Upper lobe of left lung (tissue), 6 donors: ENCODE measurements at regions not wholly inside any gene's neighbourhood (a gene's known extent, or its start where the extent isn't known, plus 50 kb on each side); places are given as distances from the start of the nearest gene placed in this dataset.

Source experiments
- ATAC-seq, 2 donors: fragments of 200-7000 bp; cut with Tn5 transposase; one replicate each; pipeline ENCODE4 v1.9.1; 2022; ENCODE audit warnings: mild to moderate bottlenecking in 2 of 2, moderate library complexity in 2 of 2; ENCODE audit not compliant: low FRiP score in 2 of 2
- DNase-seq, 2 donors: peaks; one replicate each; pipeline ENCODE4 v3.0.0-alpha.2; 2019 to 2020
- H3K27ac ChIP-seq, 4 donors: fragments of 200-600 bp; sonication (generic); one replicate each; pipeline ENCODE4 v1.5.1; 2016 to 2019
- H3K27me3 ChIP-seq, 4 donors: fragments of 200-600 bp; sonication (generic); one replicate each; pipeline ENCODE4 v1.5.1; 2017 to 2019
- H3K36me3 ChIP-seq, 4 donors: fragments of 200-600 bp; sonication (generic); one replicate each; pipeline ENCODE4 v1.5.1; 2016 to 2019
- H3K4me1 ChIP-seq, 4 donors: fragments of 200-600 bp; sonication (generic); one replicate each; pipeline ENCODE4 v1.5.1; 2018 to 2019
- H3K4me3 ChIP-seq, 4 donors: fragments of 200-600 bp; sonication (generic); one replicate each; pipeline ENCODE4 v1.5.1; 2017 to 2019; ENCODE audit warnings: mild to moderate bottlenecking in 2 of 4, moderate library complexity in 1 of 4
- H3K9me3 ChIP-seq, 4 donors: fragments of 200-600 bp; sonication (generic); one replicate each; pipeline ENCODE4 v1.5.1; 2018 to 2019
- CTCF ChIP-seq, 6 experiments: fragments of 450-650 bp in 4 of 6; fragments of 200-600 bp in 2 of 6; sonication (generic) in 2 of 6; IDR thresholded peaks; one replicate each; pipeline ENCODE4 v1.5.1; 2016 to 2019; ENCODE audit warnings: antibody characterized with exemption in 6 of 6
- EP300 ChIP-seq, 4 donors: sonication (generic); formaldehyde crosslinking; IDR thresholded peaks; one replicate each; pipeline ENCODE4 v1.5.1; 2017; ENCODE audit warnings: antibody characterized with exemption in 4 of 4, control low read depth in 2 of 4
- POLR2A ChIP-seq, 4 donors: fragments of 450-650 bp; IDR thresholded peaks; one replicate each; pipeline ENCODE4 v1.5.1; 2016 to 2017; ENCODE audit warnings: antibody characterized with exemption in 4 of 4, mild to moderate bottlenecking in 2 of 4
- POLR2AphosphoS5 ChIP-seq, 2 donors: sonication (generic); formaldehyde crosslinking; IDR thresholded peaks; one replicate each; pipeline ENCODE4 v1.5.1; 2017; ENCODE audit warnings: antibody characterized with exemption in 2 of 2
- WGBS, 2 donors: methylation state at CpG; one replicate each; pipeline ENCODE4 v1.1.5; 2017 to 2018; 5-methylcytosine and 5-hydroxymethylcytosine counted together
- donor health status: DM: no; HTN: no; CAD: no; lungs with moderate emphysema.
- donor health status: DM: no; HTN: yes; CAD: no; lungs with severe emphysema.

- TF ChIP-seq CTCF (IDR thresholded peaks at IDR 0.05) (no peak), POLR2AphosphoS5 (IDR thresholded peaks at IDR 0.05) (no peak), EP300 (IDR thresholded peaks at IDR 0.05) (no peak)
- 91 to 94% methylated on average over 8 of the region's 8 CpGs for WGBS, 2 donors
- no peak overlapping the region for H3K27ac ChIP-seq
- DNase-seq (no peak), ATAC-seq (no peak)
- H3K9me3 ChIP-seq = no peaks in the 10 kb centered on the region
- H3K36me3 ChIP-seq = no peaks in the 10 kb centered on the region
- H3K4me3 ChIP-seq = no peak overlapping the region
- H3K4me1 ChIP-seq = no peaks in the 10 kb centered on the region
- no peaks in the 10 kb centered on the region for H3K27me3 ChIP-seq
Observed at GRCh38 chr10:128525936-128526335, 399.7 kb upstream of the MKI67 start.

GRCh38 chr10:128526791-128527375 lies 400.7 kb upstream of the MKI67 start:
- peak in 1 of 2 donors; percentile 72 for DNase-seq
- Histone ChIP-seq H3K27me3 (no peaks in the 10 kb centered on the region), H3K27ac (no peak overlapping the region), H3K4me1 (no peaks in the 10 kb centered on the region), H3K36me3 (no peaks in the 10 kb centered on the region), H3K9me3 (no peaks in the 10 kb centered on the region), H3K4me3 (no peak overlapping the region)
- 44 to 58% methylated on average over 17 of the region's 17 CpGs for WGBS, 2 donors
- ATAC-seq = no peak
- TF ChIP-seq POLR2A (IDR thresholded peaks at IDR 0.05) = no peak
- no peak for TF ChIP-seq POLR2AphosphoS5 (IDR thresholded peaks at IDR 0.05)
- no peak for TF ChIP-seq CTCF (IDR thresholded peaks at IDR 0.05)
- no peak for TF ChIP-seq EP300 (IDR thresholded peaks at IDR 0.05)

GRCh38 chr10:128527711-128528110 lies 401.5 kb upstream of the MKI67 start:
- Histone ChIP-seq H3K4me3 (no peak overlapping the region), H3K36me3 (no peaks in the 10 kb centered on the region), H3K27me3 (no peaks in the 10 kb centered on the region), H3K9me3 (no peaks in the 10 kb centered on the region), H3K4me1 (no peaks in the 10 kb centered on the region), H3K27ac (no peak overlapping the region)
- DNase-seq = no peak
- no peak for TF ChIP-seq POLR2AphosphoS5 (IDR thresholded peaks at IDR 0.05)
- no peak for TF ChIP-seq EP300 (IDR thresholded peaks at IDR 0.05)
- no peak for TF ChIP-seq CTCF (IDR thresholded peaks at IDR 0.05)
- no peak for TF ChIP-seq POLR2A (IDR thresholded peaks at IDR 0.05)
- 61 to 68% methylated on average over 8 of the region's 8 CpGs for WGBS, 2 donors
- no peak for ATAC-seq

GRCh38 chr10:128528167-128528566 lies 401.9 kb upstream of the MKI67 start:
- Histone ChIP-seq H3K4me3 (no peak overlapping the region), H3K36me3 (no peaks in the 10 kb centered on the region), H3K27me3 (no peaks in the 10 kb centered on the region), H3K9me3 (no peaks in the 10 kb centered on the region), H3K4me1 (no peaks in the 10 kb centered on the region), H3K27ac (no peak overlapping the region)
- 68 to 82% methylated on average over 2 of the region's 2 CpGs for WGBS, 2 donors
- DNase-seq (no peak), ATAC-seq (no peak)
- no peak for TF ChIP-seq POLR2AphosphoS5 (IDR thresholded peaks at IDR 0.05)
- TF ChIP-seq EP300 (IDR thresholded peaks at IDR 0.05) = no peak
- TF ChIP-seq CTCF (IDR thresholded peaks at IDR 0.05) = no peak
- no peak for TF ChIP-seq POLR2A (IDR thresholded peaks at IDR 0.05)

GRCh38 chr10:128528781-128529180 lies 402.6 kb upstream of the MKI67 start:
- H3K4me3 ChIP-seq = no peak overlapping the region
- no peaks in the 10 kb centered on the region for H3K4me1 ChIP-seq
- H3K9me3 ChIP-seq = no peaks in the 10 kb centered on the region
- DNase-seq (peak in 1 of 2 donors; percentile 54), ATAC-seq (no peak)
- H3K27me3 ChIP-seq = no peaks in the 10 kb centered on the region
- H3K36me3 ChIP-seq = no peaks in the 10 kb centered on the region
- TF ChIP-seq CTCF (IDR thresholded peaks at IDR 0.05) = no peak
- no peak for TF ChIP-seq EP300 (IDR thresholded peaks at IDR 0.05)
- TF ChIP-seq POLR2A (IDR thresholded peaks at IDR 0.05) = no peak
- TF ChIP-seq POLR2AphosphoS5 (IDR thresholded peaks at IDR 0.05) = no peak
- no peak overlapping the region for H3K27ac ChIP-seq
- 65 to 68% methylated on average over 11 of the region's 11 CpGs for WGBS, 2 donors
